Neuronal stem cell (in vitro differentiated cells): ENCODE measurements at regions not wholly inside any gene's neighbourhood (a gene's known extent, or its start where the extent isn't known, plus 50 kb on each side); places are given as distances from the start of the nearest gene placed in this dataset.
A peak's percentile ranks its signal among the peaks of the same experiment; 100 is the strongest.

ENCODE experiments used
- DNase-seq: peaks from one replicate; pipeline ENCODE4 v3.0.0-alpha.2; 2013; ENCODE audit warnings: low spot score
- H2AFZ ChIP-seq: one replicate; pipeline ENCODE4 v1.6.1; 2013; ENCODE audit warnings: mild to moderate bottlenecking, low read length, inconsistent platforms
- H2AK5ac ChIP-seq: 2 replicates; pipeline ENCODE4 v1.6.1; 2013; ENCODE audit warnings: low read depth, mild to moderate bottlenecking, inconsistent platforms, low read length, moderate library complexity, mixed read lengths
- H2BK120ac ChIP-seq: 2 replicates; pipeline ENCODE4 v1.6.1; 2013; ENCODE audit warnings: low read depth, mild to moderate bottlenecking, inconsistent platforms, low read length, moderate library complexity, mixed read lengths
- H2BK12ac ChIP-seq: one replicate; pipeline ENCODE4 v1.6.1; 2013; ENCODE audit warnings: low read length, inconsistent platforms
- H2BK15ac ChIP-seq: 2 replicates; pipeline ENCODE4 v1.6.1; 2013; ENCODE audit warnings: mild to moderate bottlenecking, low read length, inconsistent platforms, mixed read lengths
- H2BK5ac ChIP-seq: one replicate; pipeline ENCODE4 v1.6.1; 2013; ENCODE audit warnings: inconsistent platforms, mild to moderate bottlenecking, low read length, moderate library complexity
- H3K14ac ChIP-seq: one replicate; pipeline ENCODE4 v1.6.1; 2013; ENCODE audit warnings: low read length, inconsistent platforms
- H3K18ac ChIP-seq: 2 replicates; pipeline ENCODE4 v1.6.1; 2013; ENCODE audit warnings: low read length, inconsistent platforms
- H3K23ac ChIP-seq: 2 replicates; pipeline ENCODE4 v1.6.1; 2013; ENCODE audit warnings: low read depth, mild to moderate bottlenecking, mixed read lengths, low read length, inconsistent platforms; ENCODE audit not compliant: poor library complexity
- H3K27ac ChIP-seq: replicated peaks from 3 replicates; pipeline ENCODE4 v1.5.1; 2013; ENCODE audit warnings: low read length, inconsistent platforms
- H3K27me3 ChIP-seq, 3 experiments: 2 replicates each; pipeline ENCODE4 v1.6.1; 2013; ENCODE audit warnings: low read length in 3 of 3, mild to moderate bottlenecking in 2 of 3, inconsistent platforms in 1 of 3, low read depth in 1 of 3, mixed read lengths in 1 of 3, moderate library complexity in 1 of 3; ENCODE audit not compliant: control insufficient read depth in 3 of 3, insufficient read depth in 3 of 3
- H3K36me3 ChIP-seq, 2 donors: replicated peaks in 1 of 2; 2 replicates each; pipeline ENCODE4 v1.6.1; 2013; ENCODE audit warnings: low read length in 2 of 2; ENCODE audit not compliant: control insufficient read depth in 2 of 2, insufficient read depth in 2 of 2
- H3K4ac ChIP-seq: 2 replicates; pipeline ENCODE4 v1.6.1; 2013; ENCODE audit warnings: inconsistent platforms, mild to moderate bottlenecking, low read length, moderate library complexity
- H3K4me1 ChIP-seq, 2 donors: 1 replicate in 1 of 2; 2 replicates in 1 of 2; pipeline ENCODE4 v1.6.1; 2013; ENCODE audit warnings: low read length in 2 of 2, low read depth in 1 of 2; ENCODE audit not compliant: control insufficient read depth in 2 of 2, insufficient read depth in 1 of 2
- H3K4me2 ChIP-seq: one replicate; pipeline ENCODE4 v1.6.1; 2013; ENCODE audit warnings: mild to moderate bottlenecking, low read length, inconsistent platforms; ENCODE audit not compliant: insufficient read depth, poor library complexity, severe bottlenecking
- H3K4me3 ChIP-seq, 2 donors: 2 replicates each; pipeline ENCODE4 v1.5.1; 2013; ENCODE audit warnings: low read length in 2 of 2, mild to moderate bottlenecking in 2 of 2, inconsistent platforms in 1 of 2, moderate library complexity in 1 of 2
- H3K79me1 ChIP-seq: one replicate; pipeline ENCODE4 v1.6.1; 2013; ENCODE audit warnings: low read depth, mild to moderate bottlenecking, inconsistent platforms, low read length, moderate library complexity
- H3K9ac ChIP-seq: one replicate; pipeline ENCODE4 v1.6.1; 2013; ENCODE audit warnings: mild to moderate bottlenecking, low read depth, low read length, inconsistent platforms; ENCODE audit not compliant: poor library complexity
- H3K9me3 ChIP-seq, 2 donors: replicated peaks in 1 of 2; 2 replicates each; pipeline versions ENCODE3 to v1.6.1; 2013; ENCODE audit warnings: low read length in 2 of 2, mild to moderate bottlenecking in 2 of 2, inconsistent platforms in 1 of 2, low read depth in 1 of 2, mixed read lengths in 1 of 2, moderate library complexity in 1 of 2; ENCODE audit not compliant: control insufficient read depth in 2 of 2, insufficient read depth in 1 of 2
- H4K8ac ChIP-seq: one replicate; pipeline ENCODE4 v1.6.1; 2013; ENCODE audit warnings: low read depth, mild to moderate bottlenecking, inconsistent platforms, low read length, moderate library complexity
- H4K91ac ChIP-seq: one replicate; pipeline ENCODE4 v1.6.1; 2013; ENCODE audit warnings: low read length, low read depth, mild to moderate bottlenecking, inconsistent platforms; ENCODE audit not compliant: poor library complexity
- WGBS, 2 donors: extraction: QIAGEN DNeasy Blood & Tissue Kit; methylation state at CpG; one replicate each; pipeline ENCODE4 v1.1.7; 2013; ENCODE audit warnings: missing lambda C conversion rate in 2 of 2, mixed read lengths in 1 of 2; ENCODE audit not compliant: insufficient read length in 2 of 2, insufficient replicate concordance in 1 of 2; ENCODE audit errors: extremely low coverage in 2 of 2; 5-methylcytosine and 5-hydroxymethylcytosine counted together

- no peak overlapping the region for H3K4me2 ChIP-seq
- no peak overlapping the region for H2BK5ac ChIP-seq
- no peak overlapping the region for H3K4ac ChIP-seq
- no peaks in the 10 kb centered on the region for H3K36me3 ChIP-seq
- no peak overlapping the region for H2BK12ac ChIP-seq
- H3K9ac ChIP-seq = no peak overlapping the region
- no peak overlapping the region for H2AK5ac ChIP-seq
- H3K27ac ChIP-seq = no peak overlapping the region
- H3K4me3 ChIP-seq = no peak overlapping the region
- no peaks in the 10 kb centered on the region for H3K27me3 ChIP-seq
- no peak overlapping the region for H3K18ac ChIP-seq
- H3K9me3 ChIP-seq = peaks cover 0 to 2% of the 10 kb centered on the region in 2 donors
- DNase-seq = no peak
- H2AFZ ChIP-seq = no peak overlapping the region
- H3K14ac ChIP-seq = no peak overlapping the region
- no peak overlapping the region for H4K91ac ChIP-seq
- H3K23ac ChIP-seq = no peak overlapping the region
- no peak overlapping the region for H4K8ac ChIP-seq
- H2BK120ac ChIP-seq = no peak overlapping the region
- no peaks in the 10 kb centered on the region for H3K4me1 ChIP-seq
- H3K79me1 ChIP-seq = no peaks in the 10 kb centered on the region
- WGBS, 2 donors = no CpG with 5 or more reads among the region's 5 CpGs
- H2BK15ac ChIP-seq = no peak overlapping the region
Measured at GRCh38 chr4:163701916-163702315, 207.4 kb downstream of the TMA16 start.

GRCh38 chr4:163702736-163703135 is 208.2 kb downstream of the TMA16 start:
- no peak overlapping the region for H4K8ac ChIP-seq
- H3K9me3 ChIP-seq = no peaks in the 10 kb centered on the region
- H3K4me1 ChIP-seq = no peaks in the 10 kb centered on the region
- H3K23ac ChIP-seq = no peak overlapping the region
- no peak overlapping the region for H3K18ac ChIP-seq
- no peak overlapping the region for H2AK5ac ChIP-seq
- H2BK5ac ChIP-seq = no peak overlapping the region
- H3K14ac ChIP-seq = no peak overlapping the region
- no peak overlapping the region for H2BK15ac ChIP-seq
- no peaks in the 10 kb centered on the region for H3K79me1 ChIP-seq
- H3K27ac ChIP-seq = no peak overlapping the region
- H2BK12ac ChIP-seq = no peak overlapping the region
- no peaks in the 10 kb centered on the region for H3K27me3 ChIP-seq
- H3K4me3 ChIP-seq = no peak overlapping the region
- H3K9ac ChIP-seq = no peak overlapping the region
- H4K91ac ChIP-seq = no peak overlapping the region
- H2AFZ ChIP-seq = no peak overlapping the region
- no peaks in the 10 kb centered on the region for H3K36me3 ChIP-seq
- H3K4ac ChIP-seq = no peak overlapping the region
- H2BK120ac ChIP-seq = no peak overlapping the region
- H3K4me2 ChIP-seq = no peak overlapping the region
- no CpG with 5 or more reads among the region's 4 CpGs for WGBS, 2 donors
- no peak for DNase-seq

- WGBS, 2 donors = no CpG with 5 or more reads among the region's 1 CpG
- no peak for DNase-seq
- Histone ChIP-seq H3K4me2 (no peak overlapping the region), H4K91ac (no peak overlapping the region), H3K36me3 (no peaks in the 10 kb centered on the region), H3K4me1 (no peaks in the 10 kb centered on the region), H3K4ac (no peak overlapping the region), H2AK5ac (no peak overlapping the region), H3K79me1 (no peaks in the 10 kb centered on the region), H3K18ac (no peak overlapping the region), H2BK5ac (no peak overlapping the region), H3K27ac (no peak overlapping the region), H2BK15ac (no peak overlapping the region), H4K8ac (no peak overlapping the region), H2BK120ac (no peak overlapping the region), H2BK12ac (no peak overlapping the region), H3K9me3 (no peaks in the 10 kb centered on the region), H3K27me3 (no peaks in the 10 kb centered on the region), H2AFZ (no peak overlapping the region), H3K9ac (no peak overlapping the region), H3K23ac (no peak overlapping the region), H3K14ac (no peak overlapping the region), H3K4me3 (no peak overlapping the region)
Measured at GRCh38 chr4:163703251-163703650, 208.8 kb downstream of the TMA16 start.

- Histone ChIP-seq H3K27ac (peak overlapping the region; percentile 43), H3K27me3 (no peaks in the 10 kb centered on the region), H3K36me3 (no peaks in the 10 kb centered on the region), H3K4me1 (no peaks in the 10 kb centered on the region), H4K91ac (no peak overlapping the region), H2BK120ac (no peak overlapping the region), H3K79me1 (no peaks in the 10 kb centered on the region), H3K9ac (no peak overlapping the region), H2AFZ (peak overlapping the region; percentile 22), H2BK5ac (no peak overlapping the region), H4K8ac (no peak overlapping the region), H3K4me3 (no peak overlapping the region), H2AK5ac (no peak overlapping the region), H3K4me2 (no peak overlapping the region), H3K14ac (no peak overlapping the region), H3K18ac (no peak overlapping the region), H2BK15ac (no peak overlapping the region), H3K23ac (no peak overlapping the region), H3K9me3 (no peaks in the 10 kb centered on the region), H2BK12ac (no peak overlapping the region), H3K4ac (no peak overlapping the region)
- peak; percentile 12 for DNase-seq
Measured at GRCh38 chr4:163707873-163708272, 213.4 kb downstream of the TMA16 start.
